AG04450 (cell line): ENCODE measurements at regions not wholly inside any gene's neighbourhood (a gene's known extent, or its start where the extent isn't known, plus 50 kb on each side); places are given as distances from the start of the nearest gene placed in this dataset.

Source experiments
- CTCF ChIA-PET: fragments of 300-600, 350-600 bp; formaldehyde crosslinking; extraction: SDS; loops from one replicate; lab custom pipeline; 2022; ENCODE audit warnings: antibody characterized with exemption, inconsistent platforms; lab: Charles Lee
- POLR2A ChIA-PET: fragments of 350-600 bp; formaldehyde crosslinking; extraction: SDS; loops from one replicate; lab custom pipeline; 2021; ENCODE audit warnings: antibody characterized with exemption, inconsistent platforms; lab: Yijun Ruan, JAX
- DNase-seq: peaks from one replicate; pipeline ENCODE4 v3.0.0-alpha.2; 2011; ENCODE audit warnings: low read depth, low spot score
- H3K27ac ChIP-seq: one replicate; pipeline ENCODE4 v1.5.1; 2012; ENCODE audit warnings: low read depth, low read length, control low read depth
- H3K27me3 ChIP-seq: one replicate; pipeline ENCODE4 v1.6.0; 2012; ENCODE audit warnings: low read length; ENCODE audit not compliant: control insufficient read depth, insufficient read depth
- H3K4me3 ChIP-seq: 2 replicates; pipeline ENCODE4 v1.5.1; 2011; ENCODE audit warnings: mild to moderate bottlenecking, low read depth, low read length, control low read depth
- H3K9me3 ChIP-seq: 2 replicates; pipeline ENCODE4 v1.5.1; 2012; ENCODE audit warnings: low read length; ENCODE audit not compliant: control insufficient read depth, insufficient read depth
- CTCF ChIP-seq: IDR thresholded peaks from 2 replicates; pipeline ENCODE4 v1.5.1; 2011; ENCODE audit warnings: low read depth, low read length, control low read depth, inconsistent platforms

DNA sequence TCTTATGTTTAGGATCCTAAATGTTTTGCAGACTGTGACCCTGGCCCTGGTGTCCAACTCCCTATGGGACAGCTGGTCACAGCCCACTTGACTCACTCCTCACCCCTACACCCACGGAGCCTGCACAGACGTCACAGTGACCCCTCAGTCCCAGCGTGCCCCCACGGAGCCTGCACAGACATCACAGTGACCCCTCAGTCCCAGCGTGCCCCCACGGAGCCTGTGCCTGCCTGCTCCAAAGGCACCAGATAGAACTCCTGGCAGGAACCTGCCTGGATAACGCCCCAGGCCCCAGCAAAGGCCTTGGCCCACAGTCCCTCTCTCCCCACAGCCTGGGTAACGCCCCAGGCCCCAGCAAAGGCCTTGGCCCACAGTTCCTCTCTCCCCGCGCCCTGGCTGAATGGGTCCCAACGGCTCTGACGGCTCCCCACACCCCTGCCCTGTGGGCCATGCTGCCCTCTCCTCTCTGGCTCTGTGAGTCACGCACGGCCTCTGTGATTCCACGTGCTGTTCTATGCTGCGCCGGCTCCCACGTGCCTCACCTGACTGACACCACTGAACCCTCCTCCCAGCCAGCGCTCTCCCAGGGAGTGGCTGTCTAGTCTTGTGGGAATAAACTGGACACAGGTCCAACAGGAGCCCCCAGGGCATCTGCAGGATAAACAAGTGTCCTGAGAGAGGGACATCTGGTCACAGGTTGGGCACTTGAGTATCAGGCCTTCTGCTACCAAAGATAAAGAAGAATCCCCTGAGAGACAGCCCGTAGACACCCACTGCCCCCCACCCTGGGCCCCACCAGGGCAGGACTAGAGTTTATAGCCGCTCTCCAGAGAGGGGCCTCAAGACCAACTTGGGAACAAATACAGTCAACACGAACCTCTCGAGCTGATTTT is 250.3 kb downstream of the BRD1 start:
- H3K4me3 ChIP-seq, result no peak overlapping the region
- H3K27ac ChIP-seq, result no peak overlapping the region
- ChIA-PET CTCF (no interaction called here), POLR2A (no interaction called here)
- peaks cover 74% of the 10 kb centered on the region for H3K9me3 ChIP-seq
- H3K27me3 ChIP-seq, result no peaks in the 10 kb centered on the region
- no peak for DNase-seq
- no peak for TF ChIP-seq CTCF

GRCh38 chr22:49576241-49577141 is 251.2 kb downstream of the BRD1 start:
- CTCF ChIA-PET, result no interaction called here
- no peak overlapping the region for H3K4me3 ChIP-seq
- POLR2A ChIA-PET, result no interaction called here
- H3K9me3 ChIP-seq, result peaks cover 74% of the 10 kb centered on the region
- no peak for TF ChIP-seq CTCF
- H3K27me3 ChIP-seq, result no peaks in the 10 kb centered on the region
- no peak overlapping the region for H3K27ac ChIP-seq
- DNase-seq, result no peak

- CTCF ChIA-PET, result no interaction called here
- TF ChIP-seq CTCF, result no peak
- H3K9me3 ChIP-seq, result peaks cover 73% of the 10 kb centered on the region
- no peak overlapping the region for H3K27ac ChIP-seq
- DNase-seq, result no peak
- POLR2A ChIA-PET, result no interaction called here
- no peak overlapping the region for H3K4me3 ChIP-seq
- H3K27me3 ChIP-seq, result no peaks in the 10 kb centered on the region
Observed at GRCh38 chr22:49575703-49576081, 252.0 kb downstream of the BRD1 start.

- DNase-seq, result no peak
- ChIA-PET POLR2A (no interaction called here), CTCF (no interaction called here)
- no peak for TF ChIP-seq CTCF
- Histone ChIP-seq H3K4me3 (no peak overlapping the region), H3K27me3 (no peaks in the 10 kb centered on the region), H3K27ac (no peak overlapping the region), H3K9me3 (peaks cover 73% of the 10 kb centered on the region)
Observed at GRCh38 chr22:49574881-49575702, 252.6 kb downstream of the BRD1 start.
